ENCODE measurements at regions not wholly inside any gene's neighbourhood (a gene's known extent, or its start where the extent isn't known, plus 50 kb on each side); places are given as distances from the start of the nearest gene placed in this dataset.

GRCh38 chr2:144592500-144593256 lies 72.8 kb upstream of the ZEB2 start:
- DNase-seq (ENCODE audit: low read depth) = no peak
- TF ChIP-seq, protein P1, sequence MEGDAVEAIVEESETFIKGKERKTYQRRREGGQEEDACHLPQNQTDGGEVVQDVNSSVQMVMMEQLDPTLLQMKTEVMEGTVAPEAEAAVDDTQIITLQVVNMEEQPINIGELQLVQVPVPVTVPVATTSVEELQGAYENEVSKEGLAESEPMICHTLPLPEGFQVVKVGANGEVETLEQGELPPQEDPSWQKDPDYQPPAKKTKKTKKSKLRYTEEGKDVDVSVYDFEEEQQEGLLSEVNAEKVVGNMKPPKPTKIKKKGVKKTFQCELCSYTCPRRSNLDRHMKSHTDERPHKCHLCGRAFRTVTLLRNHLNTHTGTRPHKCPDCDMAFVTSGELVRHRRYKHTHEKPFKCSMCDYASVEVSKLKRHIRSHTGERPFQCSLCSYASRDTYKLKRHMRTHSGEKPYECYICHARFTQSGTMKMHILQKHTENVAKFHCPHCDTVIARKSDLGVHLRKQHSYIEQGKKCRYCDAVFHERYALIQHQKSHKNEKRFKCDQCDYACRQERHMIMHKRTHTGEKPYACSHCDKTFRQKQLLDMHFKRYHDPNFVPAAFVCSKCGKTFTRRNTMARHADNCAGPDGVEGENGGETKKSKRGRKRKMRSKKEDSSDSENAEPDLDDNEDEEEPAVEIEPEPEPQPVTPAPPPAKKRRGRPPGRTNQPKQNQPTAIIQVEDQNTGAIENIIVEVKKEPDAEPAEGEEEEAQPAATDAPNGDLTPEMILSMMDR (conservative IDR thresholded peaks at IDR 0.05; ENCODE audit: low read depth, low read length) = no peak
- H3K4me3 ChIP-seq (ENCODE audit: low read length) = no peak overlapping the region

GRCh38 chr2:144587306-144587705 lies 67.4 kb upstream of the ZEB2 start:
- no peak for DNase-seq (ENCODE audit: low read depth)
- no peak overlapping the region for H3K4me3 ChIP-seq (ENCODE audit: low read length)
- TF ChIP-seq, protein P1 (conservative IDR thresholded peaks at IDR 0.05; ENCODE audit: low read depth, low read length) = no peak

GRCh38 chr2:144586476-144586875 lies 66.6 kb upstream of the ZEB2 start:
- H3K4me3 ChIP-seq (ENCODE audit: low read length) = no peak overlapping the region
- DNase-seq (ENCODE audit: low read depth) = no peak
- TF ChIP-seq, protein P1 (conservative IDR thresholded peaks at IDR 0.05; ENCODE audit: low read depth, low read length) = no peak

- no peak for DNase-seq (ENCODE audit: low read depth)
- TF ChIP-seq, protein P1 (conservative IDR thresholded peaks at IDR 0.05; ENCODE audit: low read depth, low read length) = no peak
- no peak overlapping the region for H3K4me3 ChIP-seq (ENCODE audit: low read length)
Observed at GRCh38 chr2:144583741-144584453, 64.0 kb upstream of the ZEB2 start.

DNA sequence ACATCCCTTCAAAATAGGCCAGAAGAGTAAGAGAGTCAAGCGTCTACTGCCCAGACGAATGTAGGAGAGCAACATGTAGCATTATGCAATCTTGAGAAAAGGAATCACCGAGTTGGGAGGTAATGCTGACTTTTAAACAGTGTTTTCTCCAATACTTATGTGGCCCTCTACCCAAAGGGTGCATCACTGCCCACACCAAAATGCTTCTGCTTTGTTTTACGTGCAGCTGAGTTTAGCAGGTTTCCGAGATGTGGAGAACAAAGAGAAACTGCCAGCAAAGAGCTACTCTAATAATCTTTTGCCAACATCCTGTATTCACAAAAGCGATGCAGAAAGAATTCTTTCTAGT lies 63.4 kb upstream of the ZEB2 start:
- H3K4me3 ChIP-seq (ENCODE audit: low read length) = no peak overlapping the region
- TF ChIP-seq, protein P1 (conservative IDR thresholded peaks at IDR 0.05; ENCODE audit: low read depth, low read length) = no peak
- DNase-seq (ENCODE audit: low read depth) = no peak

DNA sequence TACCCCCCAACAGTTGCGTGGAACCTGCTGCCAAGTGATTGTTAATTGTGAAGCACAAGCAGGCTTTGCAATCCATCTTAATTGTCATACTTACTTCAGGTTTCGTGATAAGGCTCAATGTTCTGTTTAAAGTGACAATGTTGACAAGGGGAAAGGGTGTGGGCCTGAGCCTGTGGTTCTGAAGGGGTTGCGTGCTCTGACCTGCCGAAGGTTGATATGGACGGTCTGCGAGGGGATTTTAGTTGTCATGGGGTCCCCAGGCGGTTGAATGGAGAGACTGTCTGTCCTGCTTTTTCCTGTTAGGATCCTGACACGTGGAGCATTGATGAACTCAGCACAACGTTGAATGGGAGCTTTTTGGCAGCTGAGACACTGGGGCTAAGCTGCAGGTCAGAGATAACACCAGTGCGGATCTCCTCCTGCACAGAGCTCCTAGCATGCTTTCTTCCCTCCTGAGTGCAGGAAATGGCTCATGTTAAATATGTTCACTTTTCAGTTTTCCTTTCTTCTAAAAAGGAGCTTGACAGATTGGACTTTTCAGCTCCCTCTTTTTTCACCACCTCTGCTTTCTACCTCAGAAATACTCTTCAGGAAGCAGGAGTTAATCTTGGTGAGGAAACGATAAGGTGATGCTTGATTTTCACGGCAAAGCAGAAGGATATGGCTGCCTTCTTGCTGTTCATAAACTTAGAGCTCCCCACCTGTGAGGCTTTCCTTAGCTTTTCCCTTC lies 62.9 kb upstream of the ZEB2 start:
- TF ChIP-seq, protein P1 (conservative IDR thresholded peaks at IDR 0.05; ENCODE audit: low read depth, low read length) = no peak
- DNase-seq (ENCODE audit: low read depth) = no peak
- no peak overlapping the region for H3K4me3 ChIP-seq (ENCODE audit: low read length)
